Endodermal cell (in vitro differentiated cells): ENCODE measurements at regions not wholly inside any gene's neighbourhood (a gene's known extent, or its start where the extent isn't known, plus 50 kb on each side); places are given as distances from the start of the nearest gene placed in this dataset.

ENCODE experiments used
- DNase-seq: peaks from one replicate; pipeline ENCODE4 v3.0.0-alpha.2; 2017
- H3K27ac ChIP-seq: 2 replicates; pipeline ENCODE4 v1.5.1; 2013; ENCODE audit warnings: mild to moderate bottlenecking, low read depth, low read length, moderate library complexity
- H3K27me3 ChIP-seq: 2 replicates; pipeline ENCODE4 v1.6.1; 2013; ENCODE audit warnings: mild to moderate bottlenecking, low read length, moderate library complexity; ENCODE audit not compliant: insufficient read depth, control insufficient read depth, poor library complexity, severe bottlenecking
- H3K36me3 ChIP-seq: 2 replicates; pipeline ENCODE4 v1.7.0; 2013; ENCODE audit warnings: mild to moderate bottlenecking, low read length, moderate library complexity; ENCODE audit not compliant: control insufficient read depth, insufficient read depth
- H3K4me1 ChIP-seq: one replicate; pipeline ENCODE4 v1.7.0; 2013; ENCODE audit warnings: low read length; ENCODE audit not compliant: control insufficient read depth, insufficient read depth
- H3K4me3 ChIP-seq: 2 replicates; pipeline ENCODE4 v1.5.1; 2013; ENCODE audit warnings: mild to moderate bottlenecking, low read length, moderate library complexity
- H3K9ac ChIP-seq: 2 replicates; pipeline ENCODE4 v1.6.1; 2013; ENCODE audit warnings: mild to moderate bottlenecking, low read length, moderate library complexity; ENCODE audit not compliant: poor library complexity, severe bottlenecking; ENCODE audit errors: extremely low read depth
- H3K9me3 ChIP-seq: 2 replicates; pipeline ENCODE4 v1.6.1; 2013; ENCODE audit warnings: mild to moderate bottlenecking, low read length, moderate library complexity; ENCODE audit not compliant: control insufficient read depth
- H3K27ac Mint-ChIP-seq: 2 replicates; pipeline ENCODE4 v1.8.0; 2020; ENCODE audit warnings: mixed read lengths
- H3K27me3 Mint-ChIP-seq: 2 replicates; pipeline ENCODE4 v1.8.0; 2021; ENCODE audit warnings: mild to moderate bottlenecking, mixed read lengths; ENCODE audit not compliant: insufficient read depth
- H3K36me3 Mint-ChIP-seq: 2 replicates; pipeline ENCODE4 v1.8.0; 2020; ENCODE audit warnings: low read depth, mixed read lengths
- H3K4me1 Mint-ChIP-seq: 2 replicates; pipeline ENCODE4 v1.8.0; 2020; ENCODE audit warnings: mixed read lengths
- H3K4me3 Mint-ChIP-seq: 2 replicates; pipeline ENCODE4 v1.8.0; 2020; ENCODE audit warnings: mild to moderate bottlenecking, moderate library complexity, mixed read lengths
- H3K9me3 Mint-ChIP-seq: 2 replicates; pipeline ENCODE4 v1.8.0; 2020; ENCODE audit warnings: mild to moderate bottlenecking, mixed read lengths
- WGBS, 2 experiments: methylation state at CpG; one replicate each; pipeline versions ENCODE4 v1.1.5 to v1.1.7; 2013; ENCODE audit warnings: missing lambda C conversion rate in 2 of 2, mixed read lengths in 1 of 2; ENCODE audit not compliant: insufficient coverage in 1 of 2, insufficient read length in 1 of 2; 5-methylcytosine and 5-hydroxymethylcytosine counted together
- TF ChIP-seq, protein P1 (sequence below): fragments of 200-600 bp; sonication (generic); conservative IDR thresholded peaks from 2 replicates; pipeline ENCODE4 v1.5.0; 2021; ENCODE audit warnings: antibody characterized with exemption, mild to moderate bottlenecking

- Histone ChIP-seq H3K27me3 (no peaks in the 10 kb centered on the region), H3K36me3 (no peaks in the 10 kb centered on the region), H3K4me3 (no peak overlapping the region), H3K9me3 (no peaks in the 10 kb centered on the region), H3K27ac (no peak overlapping the region), H3K9ac (no peak overlapping the region), H3K4me1 (no peaks in the 10 kb centered on the region)
- Mint-ChIP-seq H3K27me3 (no peaks in the 10 kb centered on the region), H3K4me3 (no peak overlapping the region), H3K36me3 (no peaks in the 10 kb centered on the region), H3K4me1 (peaks cover 22% of the 10 kb centered on the region), H3K27ac (no peak overlapping the region), H3K9me3 (no peaks in the 10 kb centered on the region)
- TF ChIP-seq, protein P1, sequence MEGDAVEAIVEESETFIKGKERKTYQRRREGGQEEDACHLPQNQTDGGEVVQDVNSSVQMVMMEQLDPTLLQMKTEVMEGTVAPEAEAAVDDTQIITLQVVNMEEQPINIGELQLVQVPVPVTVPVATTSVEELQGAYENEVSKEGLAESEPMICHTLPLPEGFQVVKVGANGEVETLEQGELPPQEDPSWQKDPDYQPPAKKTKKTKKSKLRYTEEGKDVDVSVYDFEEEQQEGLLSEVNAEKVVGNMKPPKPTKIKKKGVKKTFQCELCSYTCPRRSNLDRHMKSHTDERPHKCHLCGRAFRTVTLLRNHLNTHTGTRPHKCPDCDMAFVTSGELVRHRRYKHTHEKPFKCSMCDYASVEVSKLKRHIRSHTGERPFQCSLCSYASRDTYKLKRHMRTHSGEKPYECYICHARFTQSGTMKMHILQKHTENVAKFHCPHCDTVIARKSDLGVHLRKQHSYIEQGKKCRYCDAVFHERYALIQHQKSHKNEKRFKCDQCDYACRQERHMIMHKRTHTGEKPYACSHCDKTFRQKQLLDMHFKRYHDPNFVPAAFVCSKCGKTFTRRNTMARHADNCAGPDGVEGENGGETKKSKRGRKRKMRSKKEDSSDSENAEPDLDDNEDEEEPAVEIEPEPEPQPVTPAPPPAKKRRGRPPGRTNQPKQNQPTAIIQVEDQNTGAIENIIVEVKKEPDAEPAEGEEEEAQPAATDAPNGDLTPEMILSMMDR, result no peak
- DNase-seq, result no peak
- 91 to 95% methylated on average over 4 to 6 of the region's 6 CpGs for WGBS, 2 experiments
These were observed 83.3 kb upstream of the KLF6 start for GRCh38 chr10:3868271-3868664.

DNA sequence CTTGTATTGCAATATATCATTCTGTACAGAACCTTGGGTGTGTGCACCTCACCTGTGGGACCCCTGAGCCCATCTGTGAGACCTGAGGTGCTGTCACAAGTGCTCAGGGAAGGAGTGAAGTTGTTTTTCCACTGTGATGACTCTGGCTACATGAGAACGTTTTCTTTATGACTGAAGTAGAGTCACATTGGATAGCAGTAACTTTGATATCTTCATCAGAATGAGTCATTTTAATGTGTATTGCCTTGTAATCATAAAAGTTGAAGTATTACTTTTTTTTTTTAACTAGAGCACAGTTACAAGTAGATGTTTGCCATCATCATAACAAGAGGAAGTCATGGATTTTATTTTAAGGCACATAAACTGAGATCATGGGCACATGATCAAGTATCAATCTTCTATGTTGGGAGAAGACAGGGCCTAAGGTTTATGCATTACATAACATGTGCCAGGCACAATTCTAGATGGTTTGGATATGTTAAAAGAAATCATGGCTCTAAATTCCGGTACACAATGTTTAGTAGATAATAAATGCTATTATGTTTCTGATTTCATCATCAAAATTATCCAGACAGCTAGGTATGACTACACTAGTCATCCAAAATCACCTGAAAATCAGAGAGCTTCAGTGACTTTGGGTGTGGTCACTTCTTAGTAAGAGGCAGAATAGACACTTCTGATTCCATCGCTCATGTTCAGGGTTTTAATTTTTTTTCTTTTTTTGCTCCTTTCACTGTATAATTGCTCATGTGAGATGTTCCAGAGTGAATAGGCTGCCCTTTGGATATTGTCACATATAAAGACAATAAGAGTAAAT is 82.7 kb upstream of the KLF6 start:
- WGBS, 2 experiments, result 86 to 100% methylated on average over 2 to 3 of the region's 3 CpGs
- no peak overlapping the region for H3K27ac Mint-ChIP-seq
- Histone ChIP-seq H3K4me3 (no peak overlapping the region), H3K4me1 (no peaks in the 10 kb centered on the region), H3K27me3 (no peaks in the 10 kb centered on the region), H3K27ac (no peak overlapping the region), H3K9me3 (no peaks in the 10 kb centered on the region), H3K36me3 (no peaks in the 10 kb centered on the region), H3K9ac (no peak overlapping the region)
- peaks cover 18% of the 10 kb centered on the region for H3K4me1 Mint-ChIP-seq
- TF ChIP-seq, protein P1, result no peak
- no peaks in the 10 kb centered on the region for H3K27me3 Mint-ChIP-seq
- no peaks in the 10 kb centered on the region for H3K9me3 Mint-ChIP-seq
- H3K36me3 Mint-ChIP-seq, result no peaks in the 10 kb centered on the region
- no peak overlapping the region for H3K4me3 Mint-ChIP-seq
- no peak for DNase-seq

GRCh38 chr10:3866332-3866731 is 81.3 kb upstream of the KLF6 start:
- H3K27me3 ChIP-seq, result no peaks in the 10 kb centered on the region
- Mint-ChIP-seq H3K9me3 (no peaks in the 10 kb centered on the region), H3K36me3 (no peaks in the 10 kb centered on the region), H3K4me1 (peaks cover 10% of the 10 kb centered on the region), H3K27ac (no peak overlapping the region), H3K27me3 (no peaks in the 10 kb centered on the region), H3K4me3 (no peak overlapping the region)
- H3K4me3 ChIP-seq, result no peak overlapping the region
- H3K27ac ChIP-seq, result no peak overlapping the region
- no peaks in the 10 kb centered on the region for H3K36me3 ChIP-seq
- 84 to 100% methylated on average over 1 to 3 of the region's 3 CpGs for WGBS, 2 experiments
- H3K9ac ChIP-seq, result no peak overlapping the region
- no peaks in the 10 kb centered on the region for H3K9me3 ChIP-seq
- H3K4me1 ChIP-seq, result no peaks in the 10 kb centered on the region
- no peak for DNase-seq
- TF ChIP-seq, protein P1, result no peak
